ENCODE measurements at regions not wholly inside any gene's neighbourhood (a gene's known extent, or its start where the extent isn't known, plus 50 kb on each side); places are given as distances from the start of the nearest gene placed in this dataset.
A peak's percentile ranks its signal among the peaks of the same experiment; 100 is the strongest.

DNA sequence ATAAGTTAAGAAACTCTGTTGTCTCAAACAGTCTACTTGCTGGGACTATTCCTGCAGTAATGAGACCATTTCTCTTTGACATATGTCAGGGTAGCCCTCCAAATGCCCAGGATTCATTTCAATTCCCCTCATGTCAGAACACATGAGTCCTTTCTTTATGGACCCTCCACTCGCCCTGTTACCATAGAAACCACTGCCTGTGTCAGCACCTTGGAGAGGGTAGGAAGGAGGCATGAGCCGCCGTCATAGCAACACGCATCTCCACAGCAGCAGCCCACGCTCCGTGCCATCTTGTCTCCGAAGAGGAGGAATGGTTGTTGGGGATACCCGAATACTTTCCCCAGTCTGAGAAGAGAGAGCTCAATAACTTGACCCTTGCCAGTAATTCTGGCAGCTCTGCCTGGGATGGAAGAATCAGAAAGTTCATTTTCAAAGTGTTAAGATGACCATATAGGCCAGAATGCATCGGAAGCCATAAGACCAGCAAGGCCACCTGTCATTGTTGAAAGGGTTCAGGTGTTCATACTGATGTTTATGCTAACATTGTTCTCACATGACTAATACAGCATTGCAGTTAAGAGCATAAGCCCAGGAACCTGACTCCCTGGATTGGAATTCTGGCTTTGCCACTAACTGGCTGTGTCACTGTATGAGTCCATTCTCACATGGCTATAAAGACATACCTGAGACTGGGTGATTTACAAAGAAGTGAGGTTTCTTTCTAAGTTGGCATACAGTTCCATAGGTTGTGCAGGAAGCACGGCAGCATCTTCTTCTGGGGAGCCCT lies 141.3 kb downstream of the ABCC12 start:
- Mint-ChIP-seq H3K27me3 (ENCODE audit: low read depth) (no peaks in the 10 kb centered on the region), H3K36me3 (ENCODE audit: low read depth) (peaks cover 8% of the 10 kb centered on the region), H3K4me3 (no peak overlapping the region), H3K4me1 (peaks cover 29% of the 10 kb centered on the region), H3K9me3 (peaks cover 3% of the 10 kb centered on the region), H3K27ac (ENCODE audit: unreplicated experiment) (no peak overlapping the region)
- DNase-seq (ENCODE audit: low read depth, low spot score), result no peak
- TF ChIP-seq, protein P1, sequence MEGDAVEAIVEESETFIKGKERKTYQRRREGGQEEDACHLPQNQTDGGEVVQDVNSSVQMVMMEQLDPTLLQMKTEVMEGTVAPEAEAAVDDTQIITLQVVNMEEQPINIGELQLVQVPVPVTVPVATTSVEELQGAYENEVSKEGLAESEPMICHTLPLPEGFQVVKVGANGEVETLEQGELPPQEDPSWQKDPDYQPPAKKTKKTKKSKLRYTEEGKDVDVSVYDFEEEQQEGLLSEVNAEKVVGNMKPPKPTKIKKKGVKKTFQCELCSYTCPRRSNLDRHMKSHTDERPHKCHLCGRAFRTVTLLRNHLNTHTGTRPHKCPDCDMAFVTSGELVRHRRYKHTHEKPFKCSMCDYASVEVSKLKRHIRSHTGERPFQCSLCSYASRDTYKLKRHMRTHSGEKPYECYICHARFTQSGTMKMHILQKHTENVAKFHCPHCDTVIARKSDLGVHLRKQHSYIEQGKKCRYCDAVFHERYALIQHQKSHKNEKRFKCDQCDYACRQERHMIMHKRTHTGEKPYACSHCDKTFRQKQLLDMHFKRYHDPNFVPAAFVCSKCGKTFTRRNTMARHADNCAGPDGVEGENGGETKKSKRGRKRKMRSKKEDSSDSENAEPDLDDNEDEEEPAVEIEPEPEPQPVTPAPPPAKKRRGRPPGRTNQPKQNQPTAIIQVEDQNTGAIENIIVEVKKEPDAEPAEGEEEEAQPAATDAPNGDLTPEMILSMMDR (conservative IDR thresholded peaks at IDR 0.05), result no peak

DNA sequence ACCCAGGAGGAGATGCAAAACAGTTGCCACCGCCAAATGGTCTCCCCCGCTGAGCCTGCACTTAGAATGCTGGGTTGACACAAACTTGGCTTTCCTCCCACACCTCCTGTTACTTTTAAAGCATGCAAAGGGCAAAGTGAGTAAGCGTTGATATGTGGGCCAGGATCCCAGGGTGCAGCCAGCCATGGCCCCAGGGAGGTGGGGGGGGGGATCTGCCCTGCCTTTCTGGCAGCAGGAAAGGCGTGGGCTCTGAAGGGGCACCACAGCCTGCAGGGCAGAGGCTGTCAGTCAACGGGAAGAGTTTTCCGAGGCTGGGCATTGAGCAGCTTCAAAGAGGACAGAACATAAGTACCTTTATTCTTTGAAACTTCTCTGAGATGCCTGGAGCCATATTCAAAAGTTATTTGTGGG lies 142.3 kb downstream of the ABCC12 start:
- TF ChIP-seq, protein P1 (conservative IDR thresholded peaks at IDR 0.05), result no peak
- peaks cover 8% of the 10 kb centered on the region for H3K36me3 Mint-ChIP-seq (ENCODE audit: low read depth)
- H3K4me3 Mint-ChIP-seq, result no peak overlapping the region
- H3K4me1 Mint-ChIP-seq, result peaks cover 36% of the 10 kb centered on the region
- DNase-seq (ENCODE audit: low read depth, low spot score), result no peak
- peaks cover 3% of the 10 kb centered on the region for H3K9me3 Mint-ChIP-seq
- H3K27me3 Mint-ChIP-seq (ENCODE audit: low read depth), result no peaks in the 10 kb centered on the region
- no peak overlapping the region for H3K27ac Mint-ChIP-seq (ENCODE audit: unreplicated experiment)

DNA sequence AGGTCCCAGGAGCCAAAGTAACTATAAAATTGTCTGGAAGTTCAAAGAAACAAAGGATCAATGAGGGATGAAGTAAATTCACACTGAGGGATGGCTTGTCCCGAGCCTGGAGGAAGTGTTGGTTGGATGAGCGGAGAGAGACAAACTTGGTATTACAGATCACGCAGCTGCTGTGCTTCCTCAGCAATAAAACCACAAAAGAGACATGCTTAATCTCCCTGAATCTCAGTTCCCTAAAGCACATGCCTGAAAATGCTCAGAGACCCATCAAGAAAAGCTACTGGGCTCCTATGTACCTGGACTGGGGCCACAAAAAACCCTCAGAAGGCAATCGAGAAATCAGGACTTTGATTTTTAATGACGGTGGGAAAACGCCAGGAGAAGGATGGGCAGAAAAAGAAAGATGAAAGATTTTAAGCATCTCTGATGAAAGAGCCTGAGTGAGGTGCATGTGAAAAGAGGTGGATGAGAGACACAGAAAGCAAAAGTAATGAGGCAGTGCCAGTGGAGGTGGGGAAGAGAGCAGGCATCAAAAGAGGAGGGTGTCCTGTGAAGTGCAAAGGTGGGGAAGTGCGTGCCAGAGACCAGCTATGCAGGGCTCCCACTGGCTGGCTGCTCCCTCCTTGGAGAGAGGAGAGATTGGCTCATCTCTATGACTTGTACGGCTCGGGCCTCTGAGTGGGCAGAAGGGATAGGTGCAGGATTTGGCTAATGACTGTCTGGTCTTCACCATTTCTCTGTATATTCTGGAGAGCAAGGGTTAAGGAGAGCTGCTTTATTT lies 143.7 kb downstream of the ABCC12 start:
- TF ChIP-seq, protein P1 (conservative IDR thresholded peaks at IDR 0.05), result no peak
- H3K36me3 Mint-ChIP-seq (ENCODE audit: low read depth), result peaks cover 8% of the 10 kb centered on the region

DNA sequence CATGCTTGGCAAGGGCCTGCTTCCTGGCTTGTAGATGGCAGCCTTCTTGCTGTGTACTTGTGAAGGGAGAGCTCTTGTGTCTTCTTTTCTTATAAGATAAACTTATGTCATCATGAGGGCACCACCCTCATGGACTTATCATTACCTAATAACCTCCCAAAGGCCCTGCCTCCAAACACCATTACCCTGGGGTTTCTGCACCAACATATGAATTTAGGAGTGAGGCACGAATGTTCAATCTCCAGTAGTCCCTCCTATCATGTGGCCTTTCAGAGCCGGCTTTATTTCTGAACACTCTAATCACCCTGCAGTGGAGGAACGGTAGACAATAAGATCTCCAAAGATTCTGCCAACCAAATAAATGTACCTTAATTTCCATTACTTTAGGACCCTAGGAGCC lies 144.3 kb downstream of the ABCC12 start:
- H3K9me3 Mint-ChIP-seq, result peaks cover 4% of the 10 kb centered on the region
- no peak overlapping the region for H3K4me3 Mint-ChIP-seq
- peaks cover 9% of the 10 kb centered on the region for H3K36me3 Mint-ChIP-seq (ENCODE audit: low read depth)
- H3K27ac Mint-ChIP-seq (ENCODE audit: unreplicated experiment), result peak overlapping the region; percentile 69
- H3K4me1 Mint-ChIP-seq, result peaks cover 46% of the 10 kb centered on the region
- H3K27me3 Mint-ChIP-seq (ENCODE audit: low read depth), result no peaks in the 10 kb centered on the region
- no peak for DNase-seq (ENCODE audit: low read depth, low spot score)
- TF ChIP-seq, protein P1 (conservative IDR thresholded peaks at IDR 0.05), result no peak

More for the DNA sequence above, 143.7 kb downstream of the ABCC12 start:
- Mint-ChIP-seq H3K4me1 (peaks cover 45% of the 10 kb centered on the region), H3K4me3 (no peak overlapping the region), H3K27ac (ENCODE audit: unreplicated experiment) (peak overlapping the region; percentile 69), H3K27me3 (ENCODE audit: low read depth) (no peaks in the 10 kb centered on the region), H3K9me3 (peaks cover 3% of the 10 kb centered on the region)
- DNase-seq (ENCODE audit: low read depth, low spot score), result no peak

DNA sequence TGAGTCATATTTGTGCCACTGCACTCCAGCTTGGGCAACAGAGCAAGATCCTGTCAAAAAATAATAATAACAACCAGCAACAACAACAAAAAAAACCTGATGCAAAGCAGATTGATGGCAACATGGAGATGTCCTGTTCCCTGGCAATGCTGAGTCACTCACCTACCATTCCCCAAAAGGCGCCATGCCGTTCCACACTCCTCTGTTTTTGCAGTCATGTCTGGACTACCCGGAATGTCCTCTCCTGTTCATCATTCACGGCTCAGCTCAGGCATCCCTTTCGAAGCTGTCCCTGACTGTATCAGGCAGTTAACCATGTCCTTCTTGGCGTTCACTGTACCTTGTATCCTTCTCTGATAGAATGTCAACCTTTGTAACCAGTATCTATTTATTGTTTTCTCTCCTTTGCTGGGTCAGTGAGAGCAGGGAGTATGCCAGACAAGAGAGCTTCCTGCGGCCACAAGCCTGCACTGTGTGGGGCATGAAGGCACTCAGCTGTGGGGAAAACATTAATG lies 147.7 kb downstream of the ABCC12 start:
- TF ChIP-seq, protein P1 (conservative IDR thresholded peaks at IDR 0.05), result no peak
- no peak for DNase-seq (ENCODE audit: low read depth, low spot score)
- peak overlapping the region; percentile 31 for H3K27ac Mint-ChIP-seq (ENCODE audit: unreplicated experiment)
- no peaks in the 10 kb centered on the region for H3K27me3 Mint-ChIP-seq (ENCODE audit: low read depth)
- H3K4me1 Mint-ChIP-seq, result peaks cover 54% of the 10 kb centered on the region
- H3K9me3 Mint-ChIP-seq, result peaks cover 6% of the 10 kb centered on the region
- peaks cover 6% of the 10 kb centered on the region for H3K36me3 Mint-ChIP-seq (ENCODE audit: low read depth)
- H3K4me3 Mint-ChIP-seq, result no peak overlapping the region

Data from neural crest cell (in vitro differentiated cells).